Gastroesophageal sphincter (tissue), 3 donors: ENCODE measurements at regions not wholly inside any gene's neighbourhood (a gene's known extent, or its start where the extent isn't known, plus 50 kb on each side); places are given as distances from the start of the nearest gene placed in this dataset.

Experiments
- EP300 ChIP-seq: sonication (generic); formaldehyde crosslinking; IDR thresholded peaks from one replicate; pipeline ENCODE4 v1.6.1; 2017; ENCODE audit warnings: antibody characterized with exemption, mild to moderate bottlenecking
- POLR2A ChIP-seq, 2 donors: fragments of 450-650 bp; IDR thresholded peaks; one replicate each; pipeline ENCODE4 v1.6.1; 2017; ENCODE audit warnings: antibody characterized with exemption in 2 of 2, mild to moderate bottlenecking in 2 of 2, moderate library complexity in 1 of 2
- POLR2AphosphoS5 ChIP-seq: sonication (generic); formaldehyde crosslinking; IDR thresholded peaks from one replicate; pipeline ENCODE4 v1.6.1; 2017; ENCODE audit warnings: antibody characterized with exemption
- TF ChIP-seq, protein P1 (sequence below), 4 experiments: fragments of 200-600 bp in 2 of 4; fragments of 450-650 bp in 2 of 4; sonication (generic) in 1 of 4; IDR thresholded peaks; one replicate each; pipeline ENCODE4 v1.5.1; 2017 to 2019; ENCODE audit warnings: antibody characterized with exemption in 4 of 4, mild to moderate bottlenecking in 2 of 4, moderate library complexity in 2 of 4

DNA sequence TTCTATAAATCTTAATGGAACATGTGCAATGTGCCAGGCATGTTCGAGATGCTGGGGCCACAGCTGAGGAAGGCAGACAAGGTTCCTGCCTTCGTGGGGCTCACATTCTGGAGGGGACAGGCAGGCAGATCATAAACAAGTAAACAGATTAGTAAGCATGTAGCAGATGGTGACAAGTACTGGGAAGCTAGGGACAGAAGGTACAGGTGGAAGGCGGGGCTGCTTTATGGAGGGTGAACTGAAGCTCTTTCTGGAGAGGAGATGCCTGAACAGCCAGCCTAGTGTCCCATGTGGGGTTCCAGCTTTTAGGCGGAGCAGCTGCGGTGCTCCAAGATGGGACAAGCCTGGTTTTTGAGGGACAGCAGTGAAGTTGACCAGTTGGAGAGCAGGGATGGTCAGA, 74.7 kb upstream of the SNRK start:
- TF ChIP-seq, protein P1, sequence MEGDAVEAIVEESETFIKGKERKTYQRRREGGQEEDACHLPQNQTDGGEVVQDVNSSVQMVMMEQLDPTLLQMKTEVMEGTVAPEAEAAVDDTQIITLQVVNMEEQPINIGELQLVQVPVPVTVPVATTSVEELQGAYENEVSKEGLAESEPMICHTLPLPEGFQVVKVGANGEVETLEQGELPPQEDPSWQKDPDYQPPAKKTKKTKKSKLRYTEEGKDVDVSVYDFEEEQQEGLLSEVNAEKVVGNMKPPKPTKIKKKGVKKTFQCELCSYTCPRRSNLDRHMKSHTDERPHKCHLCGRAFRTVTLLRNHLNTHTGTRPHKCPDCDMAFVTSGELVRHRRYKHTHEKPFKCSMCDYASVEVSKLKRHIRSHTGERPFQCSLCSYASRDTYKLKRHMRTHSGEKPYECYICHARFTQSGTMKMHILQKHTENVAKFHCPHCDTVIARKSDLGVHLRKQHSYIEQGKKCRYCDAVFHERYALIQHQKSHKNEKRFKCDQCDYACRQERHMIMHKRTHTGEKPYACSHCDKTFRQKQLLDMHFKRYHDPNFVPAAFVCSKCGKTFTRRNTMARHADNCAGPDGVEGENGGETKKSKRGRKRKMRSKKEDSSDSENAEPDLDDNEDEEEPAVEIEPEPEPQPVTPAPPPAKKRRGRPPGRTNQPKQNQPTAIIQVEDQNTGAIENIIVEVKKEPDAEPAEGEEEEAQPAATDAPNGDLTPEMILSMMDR (IDR thresholded peaks at IDR 0.05): no peak
- no peak for TF ChIP-seq POLR2AphosphoS5
- TF ChIP-seq POLR2A (IDR thresholded peaks at IDR 0.05): no peak
- no peak for TF ChIP-seq EP300
